CD14-positive monocyte (primary cell): ENCODE measurements at regions not wholly inside any gene's neighbourhood (a gene's known extent, or its start where the extent isn't known, plus 50 kb on each side); places are given as distances from the start of the nearest gene placed in this dataset.

Experiments
- DNase-seq, 3 donors: peaks; one replicate each; pipeline ENCODE4 v3.0.0-alpha.2; 2011 to 2022
- H2AFZ ChIP-seq: 2 replicates; pipeline ENCODE4 v1.6.0; 2012; ENCODE audit warnings: mild to moderate bottlenecking, low read depth, low read length, inconsistent platforms; ENCODE audit not compliant: insufficient read depth, poor library complexity, severe bottlenecking
- H3K27ac ChIP-seq, 2 donors: 1 replicate in 1 of 2; 2 replicates in 1 of 2; pipeline ENCODE4 v1.5.1; 2012 to 2013; ENCODE audit warnings: low read length in 2 of 2, control low read depth in 1 of 2, inconsistent platforms in 1 of 2, low read depth in 1 of 2, mild to moderate bottlenecking in 1 of 2
- H3K27me3 ChIP-seq, 2 donors: one replicate each; pipeline versions ENCODE4 v1.6.0 to v1.6.1; 2011 to 2013; ENCODE audit warnings: low read length in 2 of 2; ENCODE audit not compliant: control insufficient read depth in 2 of 2, insufficient read depth in 2 of 2
- H3K36me3 ChIP-seq, 2 donors: replicated peaks in 1 of 2; 1 replicate in 1 of 2; 2 replicates in 1 of 2; pipeline versions ENCODE4 v1.5.1 to v1.6.1; 2012 to 2013; ENCODE audit warnings: low read length in 2 of 2, control low read depth in 1 of 2, inconsistent platforms in 1 of 2, mild to moderate bottlenecking in 1 of 2; ENCODE audit not compliant: insufficient read depth in 2 of 2, control insufficient read depth in 1 of 2
- H3K4me1 ChIP-seq, 2 donors: 1 replicate in 1 of 2; 2 replicates in 1 of 2; pipeline versions ENCODE4 v1.5.1 to v1.6.1; 2012 to 2013; ENCODE audit warnings: low read length in 2 of 2, control low read depth in 1 of 2, inconsistent platforms in 1 of 2, mild to moderate bottlenecking in 1 of 2, moderate library complexity in 1 of 2; ENCODE audit not compliant: insufficient read depth in 2 of 2, control insufficient read depth in 1 of 2
- H3K4me2 ChIP-seq: replicated peaks from 2 replicates; pipeline ENCODE3; 2012; ENCODE audit warnings: low read length, moderate library complexity, mild to moderate bottlenecking; ENCODE audit not compliant: poor library complexity, severe bottlenecking; ENCODE audit errors: extremely low read depth
- H3K4me3 ChIP-seq, 3 experiments: fragments of 200-600 bp in 1 of 3; sonication (generic) in 1 of 3; replicated peaks in 1 of 3; 1 replicate in 2 of 3; 2 replicates in 1 of 3; pipeline ENCODE4 v1.5.1; 2011 to 2013; ENCODE audit warnings: low read length in 3 of 3, mild to moderate bottlenecking in 3 of 3, control low read depth in 2 of 3, low read depth in 2 of 3, inconsistent platforms in 1 of 3, moderate library complexity in 1 of 3
- H3K79me2 ChIP-seq: 2 replicates; pipeline ENCODE4 v1.6.0; 2012; ENCODE audit warnings: mild to moderate bottlenecking, control low read depth, inconsistent platforms, low read length, moderate library complexity; ENCODE audit not compliant: insufficient read depth
- H3K9ac ChIP-seq: 2 replicates; pipeline ENCODE4 v1.6.0; 2017; ENCODE audit warnings: low read length, mild to moderate bottlenecking; ENCODE audit not compliant: insufficient read depth, poor library complexity, severe bottlenecking
- H3K9me3 ChIP-seq, 2 donors: replicated peaks in 1 of 2; 1 replicate in 1 of 2; 2 replicates in 1 of 2; pipeline versions ENCODE4 v1.5.1 to v1.6.1; 2012 to 2013; ENCODE audit warnings: low read length in 2 of 2, control low read depth in 1 of 2; ENCODE audit not compliant: control insufficient read depth in 1 of 2, insufficient read depth in 1 of 2
- H4K20me1 ChIP-seq: 2 replicates; pipeline ENCODE4 v1.6.0; 2012; ENCODE audit warnings: mild to moderate bottlenecking, low read length, control low read depth, moderate library complexity; ENCODE audit not compliant: insufficient read depth
- H3K27ac Mint-ChIP-seq, 7 donors: one replicate each; pipeline ENCODE4 v1.8.0; 2020; ENCODE audit warnings: mild to moderate bottlenecking in 7 of 7, mixed read lengths in 7 of 7, moderate library complexity in 6 of 7, inconsistent platforms in 2 of 7
- H3K27me3 Mint-ChIP-seq, 3 donors: one replicate each; pipeline ENCODE4 v1.8.0; 2021 to 2022; ENCODE audit warnings: low read depth in 3 of 3, mild to moderate bottlenecking in 3 of 3, mixed read lengths in 3 of 3, moderate library complexity in 3 of 3, inconsistent platforms in 1 of 3
- H3K36me3 Mint-ChIP-seq, 2 donors: one replicate each; pipeline ENCODE4 v1.8.0; 2020; ENCODE audit warnings: mixed read lengths in 2 of 2, inconsistent platforms in 1 of 2, mild to moderate bottlenecking in 1 of 2
- H3K4me1 Mint-ChIP-seq: one replicate; pipeline ENCODE4 v1.8.0; 2020; ENCODE audit warnings: mild to moderate bottlenecking, mixed read lengths
- H3K4me3 Mint-ChIP-seq, 2 donors: one replicate each; pipeline ENCODE4 v1.8.0; 2020; ENCODE audit warnings: mild to moderate bottlenecking in 2 of 2, mixed read lengths in 2 of 2, moderate library complexity in 1 of 2
- H3K9me3 Mint-ChIP-seq, 7 donors: one replicate each; pipeline ENCODE4 v1.8.0; 2020 to 2022; ENCODE audit warnings: mixed read lengths in 7 of 7, mild to moderate bottlenecking in 6 of 7, moderate library complexity in 6 of 7, inconsistent platforms in 2 of 7
- WGBS: methylation state at CpG from one replicate; pipeline ENCODE4 v1.1.5; 2013; ENCODE audit warnings: missing lambda C conversion rate; ENCODE audit not compliant: insufficient coverage; 5-methylcytosine and 5-hydroxymethylcytosine counted together
- intact Hi-C, 2 donors: fragments of 100-400 bp; cut with micrococcal nuclease; formaldehyde crosslinking; loops; one replicate each; pipeline versions ENCODE4 v1.15.0 to v1.15.1; 2023
- TF ChIP-seq, protein P1 (sequence below): fragments of 200-600 bp; IDR thresholded peaks from one replicate; pipeline ENCODE4 v1.8.0; 2022; ENCODE audit warnings: antibody characterized with exemption, mild to moderate bottlenecking

DNA sequence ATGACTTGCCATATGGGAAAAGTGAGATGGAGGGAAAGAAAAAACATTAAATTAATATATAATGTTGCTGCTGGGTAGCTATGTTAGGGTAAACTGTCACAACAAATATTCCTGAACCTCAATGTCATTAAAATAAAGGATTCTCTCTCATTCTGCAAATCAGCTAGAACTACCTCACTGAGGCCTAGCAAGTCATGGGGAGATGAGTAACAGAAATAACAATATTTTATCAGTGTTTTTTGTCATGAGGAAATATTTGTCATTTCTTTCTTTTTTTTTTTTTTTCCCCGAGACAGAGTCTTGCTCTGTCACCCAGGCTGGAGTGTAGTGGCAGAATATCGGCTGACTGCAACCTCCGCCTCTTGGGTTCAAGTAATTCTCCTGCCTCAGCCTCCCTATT is 1282.3 kb upstream of the NRXN1 start:
- intact Hi-C loops: no loop called here
- Histone ChIP-seq H3K9ac (no peak overlapping the region), H3K9me3 (peaks cover 0 to 3% of the 10 kb centered on the region in 2 donors), H2AFZ (no peak overlapping the region), H3K4me2 (no peak overlapping the region), H3K36me3 (no peaks in the 10 kb centered on the region), H3K27me3 (no peaks in the 10 kb centered on the region), H3K79me2 (no peaks in the 10 kb centered on the region), H3K27ac (no peak overlapping the region), H4K20me1 (no peaks in the 10 kb centered on the region), H3K4me1 (no peaks in the 10 kb centered on the region), H3K4me3 (no peak overlapping the region)
- no CpG with 5 or more reads among the region's 3 CpGs for WGBS
- no peak overlapping the region for H3K27ac Mint-ChIP-seq
- H3K9me3 Mint-ChIP-seq: peaks cover 0 to 14% (median 8%) of the 10 kb centered on the region in 7 donors
- no peaks in the 10 kb centered on the region for H3K4me1 Mint-ChIP-seq
- no peaks in the 10 kb centered on the region for H3K27me3 Mint-ChIP-seq
- H3K36me3 Mint-ChIP-seq: no peaks in the 10 kb centered on the region
- TF ChIP-seq, protein P1, sequence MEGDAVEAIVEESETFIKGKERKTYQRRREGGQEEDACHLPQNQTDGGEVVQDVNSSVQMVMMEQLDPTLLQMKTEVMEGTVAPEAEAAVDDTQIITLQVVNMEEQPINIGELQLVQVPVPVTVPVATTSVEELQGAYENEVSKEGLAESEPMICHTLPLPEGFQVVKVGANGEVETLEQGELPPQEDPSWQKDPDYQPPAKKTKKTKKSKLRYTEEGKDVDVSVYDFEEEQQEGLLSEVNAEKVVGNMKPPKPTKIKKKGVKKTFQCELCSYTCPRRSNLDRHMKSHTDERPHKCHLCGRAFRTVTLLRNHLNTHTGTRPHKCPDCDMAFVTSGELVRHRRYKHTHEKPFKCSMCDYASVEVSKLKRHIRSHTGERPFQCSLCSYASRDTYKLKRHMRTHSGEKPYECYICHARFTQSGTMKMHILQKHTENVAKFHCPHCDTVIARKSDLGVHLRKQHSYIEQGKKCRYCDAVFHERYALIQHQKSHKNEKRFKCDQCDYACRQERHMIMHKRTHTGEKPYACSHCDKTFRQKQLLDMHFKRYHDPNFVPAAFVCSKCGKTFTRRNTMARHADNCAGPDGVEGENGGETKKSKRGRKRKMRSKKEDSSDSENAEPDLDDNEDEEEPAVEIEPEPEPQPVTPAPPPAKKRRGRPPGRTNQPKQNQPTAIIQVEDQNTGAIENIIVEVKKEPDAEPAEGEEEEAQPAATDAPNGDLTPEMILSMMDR: no peak
- DNase-seq: no peak
- H3K4me3 Mint-ChIP-seq: no peak overlapping the region

DNA sequence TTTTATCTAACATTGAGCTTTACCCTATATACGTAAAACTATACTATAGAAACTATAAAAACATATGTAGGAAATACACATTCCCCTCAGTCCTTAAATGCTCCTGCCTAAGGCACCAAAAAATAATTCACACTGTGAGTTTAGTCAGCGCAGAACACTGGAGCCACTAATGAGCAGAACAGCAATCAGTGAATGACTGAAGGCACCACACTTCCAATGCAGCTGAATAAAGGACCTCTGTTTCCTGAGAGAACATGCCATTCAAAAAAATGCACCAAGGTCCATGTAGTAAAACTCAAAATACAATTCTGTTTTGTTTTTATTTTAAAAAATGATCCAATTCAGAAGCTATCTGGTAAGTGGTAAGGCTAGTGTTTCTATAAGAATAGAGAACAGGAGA is 1280.6 kb upstream of the NRXN1 start:
- no peak for DNase-seq
- intact Hi-C loops: no loop called here
- H4K20me1 ChIP-seq: no peaks in the 10 kb centered on the region
- no peaks in the 10 kb centered on the region for H3K36me3 ChIP-seq
- peaks cover 0 to 3% of the 10 kb centered on the region in 2 donors for H3K9me3 ChIP-seq
- Mint-ChIP-seq H3K36me3 (no peaks in the 10 kb centered on the region), H3K9me3 (peaks cover 0 to 13% (median 8%) of the 10 kb centered on the region in 7 donors), H3K27me3 (no peaks in the 10 kb centered on the region), H3K4me3 (no peak overlapping the region), H3K4me1 (no peaks in the 10 kb centered on the region), H3K27ac (no peak overlapping the region)
- H3K4me3 ChIP-seq: no peak overlapping the region
- H3K27me3 ChIP-seq: no peaks in the 10 kb centered on the region
- TF ChIP-seq, protein P1: no peak
- no peak overlapping the region for H3K27ac ChIP-seq
- no peak overlapping the region for H3K9ac ChIP-seq
- WGBS: no CpG with 5 or more reads among the region's 2 CpGs
- no peaks in the 10 kb centered on the region for H3K79me2 ChIP-seq
- no peak overlapping the region for H2AFZ ChIP-seq
- no peak overlapping the region for H3K4me2 ChIP-seq
- no peaks in the 10 kb centered on the region for H3K4me1 ChIP-seq
